GM10266 (cell line): ENCODE measurements at regions not wholly inside any gene's neighbourhood (a gene's known extent, or its start where the extent isn't known, plus 50 kb on each side); places are given as distances from the start of the nearest gene placed in this dataset.

ENCODE experiments used
- DNase-seq: peaks from one replicate; pipeline ENCODE4 v3.0.0; 2012; ENCODE audit errors: extremely low spot score
- TF ChIP-seq, protein P1 (sequence below): IDR thresholded peaks from 2 replicates; pipeline ENCODE4 v1.5.1; 2012; ENCODE audit warnings: mild to moderate bottlenecking, low read depth; ENCODE audit not compliant: control insufficient read depth, insufficient read depth; ENCODE audit errors: missing control alignments

DNA sequence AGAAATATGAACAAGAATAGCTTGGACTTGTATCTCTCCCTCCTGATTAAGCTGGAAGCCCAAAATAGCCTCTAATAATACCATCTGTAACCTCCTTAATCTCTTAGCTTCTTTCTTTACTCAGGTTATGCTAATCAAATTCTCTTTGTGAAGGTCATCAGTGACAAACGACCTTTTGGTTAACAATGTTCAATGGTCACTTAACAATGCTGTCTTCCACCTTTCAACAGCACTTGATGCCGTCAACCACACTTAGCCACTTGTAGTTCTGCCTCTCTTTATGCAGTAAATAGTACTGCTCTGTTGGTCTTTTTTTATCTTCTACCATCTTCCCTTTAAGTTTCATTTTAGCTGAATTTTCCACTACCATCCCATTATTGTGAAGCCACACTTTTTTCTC lies 476.6 kb upstream of the TGFBR2 start:
- TF ChIP-seq, protein P1, sequence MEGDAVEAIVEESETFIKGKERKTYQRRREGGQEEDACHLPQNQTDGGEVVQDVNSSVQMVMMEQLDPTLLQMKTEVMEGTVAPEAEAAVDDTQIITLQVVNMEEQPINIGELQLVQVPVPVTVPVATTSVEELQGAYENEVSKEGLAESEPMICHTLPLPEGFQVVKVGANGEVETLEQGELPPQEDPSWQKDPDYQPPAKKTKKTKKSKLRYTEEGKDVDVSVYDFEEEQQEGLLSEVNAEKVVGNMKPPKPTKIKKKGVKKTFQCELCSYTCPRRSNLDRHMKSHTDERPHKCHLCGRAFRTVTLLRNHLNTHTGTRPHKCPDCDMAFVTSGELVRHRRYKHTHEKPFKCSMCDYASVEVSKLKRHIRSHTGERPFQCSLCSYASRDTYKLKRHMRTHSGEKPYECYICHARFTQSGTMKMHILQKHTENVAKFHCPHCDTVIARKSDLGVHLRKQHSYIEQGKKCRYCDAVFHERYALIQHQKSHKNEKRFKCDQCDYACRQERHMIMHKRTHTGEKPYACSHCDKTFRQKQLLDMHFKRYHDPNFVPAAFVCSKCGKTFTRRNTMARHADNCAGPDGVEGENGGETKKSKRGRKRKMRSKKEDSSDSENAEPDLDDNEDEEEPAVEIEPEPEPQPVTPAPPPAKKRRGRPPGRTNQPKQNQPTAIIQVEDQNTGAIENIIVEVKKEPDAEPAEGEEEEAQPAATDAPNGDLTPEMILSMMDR = no peak
- no peak for DNase-seq

DNA sequence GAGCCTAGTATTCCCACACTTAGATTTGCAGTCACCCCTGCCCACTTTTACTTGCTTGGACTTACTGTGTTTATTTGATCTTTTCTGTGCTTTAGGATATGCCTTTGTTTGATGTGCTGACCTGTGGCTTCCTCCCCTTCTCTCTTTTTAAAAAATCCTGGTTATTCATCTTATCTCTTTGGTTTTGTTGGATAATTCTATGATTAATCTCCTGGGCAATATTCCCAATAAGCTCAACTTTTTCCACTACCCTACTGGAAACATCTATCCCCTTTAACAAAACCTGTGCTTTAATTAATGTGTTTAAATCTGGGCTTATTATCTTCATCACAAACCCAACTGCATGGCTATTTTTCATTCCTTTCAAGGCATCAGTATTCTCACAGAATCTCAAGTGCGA lies 476.0 kb upstream of the TGFBR2 start:
- DNase-seq = no peak
- TF ChIP-seq, protein P1 = no peak

DNA sequence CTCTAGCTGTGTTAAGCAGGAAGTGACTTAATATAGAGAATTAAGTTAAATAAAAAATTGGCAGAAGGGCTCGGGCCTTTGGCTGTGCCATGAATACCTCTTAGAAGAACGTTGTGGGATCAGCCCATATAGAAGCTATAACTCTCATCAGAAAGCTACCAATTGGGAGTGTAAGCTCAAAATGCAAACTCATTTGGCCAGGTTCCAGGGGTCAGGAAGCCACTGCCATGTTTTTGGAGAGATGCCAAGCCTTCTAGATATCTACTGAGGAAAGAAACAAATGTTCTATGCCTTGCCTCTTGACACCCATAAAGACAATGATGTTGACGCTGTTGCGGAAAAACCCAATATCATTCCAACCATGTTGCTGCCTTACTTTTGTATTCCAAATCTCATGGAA lies 475.2 kb upstream of the TGFBR2 start:
- no peak for DNase-seq
- TF ChIP-seq, protein P1 = no peak

DNA sequence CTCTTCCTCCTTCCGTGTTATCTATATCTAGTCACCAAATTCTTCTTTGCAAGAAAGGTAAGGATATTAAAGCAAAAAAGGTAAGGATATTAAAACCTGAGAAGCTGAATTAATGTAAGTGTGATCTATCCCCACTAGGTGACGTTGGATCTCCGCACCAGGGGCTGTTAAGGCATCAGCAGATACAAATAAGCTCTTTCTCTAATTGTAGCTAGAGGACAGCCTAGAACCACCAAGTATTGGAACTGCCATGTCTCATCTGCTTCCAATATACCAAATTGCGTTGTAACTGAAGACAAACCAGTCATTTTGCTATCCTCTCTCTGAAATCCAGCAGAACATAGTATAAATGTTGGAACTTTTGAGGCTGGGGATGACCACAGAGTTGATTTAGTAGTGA lies 471.2 kb upstream of the TGFBR2 start:
- TF ChIP-seq, protein P1 = no peak
- no peak for DNase-seq

DNA sequence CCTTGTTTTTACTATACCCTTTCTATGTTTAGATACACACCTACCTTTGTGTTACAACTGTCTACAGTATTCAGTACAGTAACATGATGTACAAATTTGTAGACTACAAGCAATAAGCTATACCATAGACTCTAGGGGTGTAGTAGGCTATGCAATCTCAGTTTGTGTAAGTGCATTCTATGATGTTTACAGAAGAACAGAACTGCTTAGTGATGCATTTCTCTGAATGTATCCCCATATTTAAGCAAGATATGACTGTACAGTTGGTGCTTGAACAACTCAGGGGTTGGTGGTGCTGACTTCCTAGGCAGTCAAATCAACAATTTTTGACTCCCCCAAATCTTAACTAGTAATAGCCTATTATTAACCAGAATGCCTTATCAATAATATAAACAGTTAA lies 467.1 kb upstream of the TGFBR2 start:
- DNase-seq = no peak
- TF ChIP-seq, protein P1 = no peak

DNA sequence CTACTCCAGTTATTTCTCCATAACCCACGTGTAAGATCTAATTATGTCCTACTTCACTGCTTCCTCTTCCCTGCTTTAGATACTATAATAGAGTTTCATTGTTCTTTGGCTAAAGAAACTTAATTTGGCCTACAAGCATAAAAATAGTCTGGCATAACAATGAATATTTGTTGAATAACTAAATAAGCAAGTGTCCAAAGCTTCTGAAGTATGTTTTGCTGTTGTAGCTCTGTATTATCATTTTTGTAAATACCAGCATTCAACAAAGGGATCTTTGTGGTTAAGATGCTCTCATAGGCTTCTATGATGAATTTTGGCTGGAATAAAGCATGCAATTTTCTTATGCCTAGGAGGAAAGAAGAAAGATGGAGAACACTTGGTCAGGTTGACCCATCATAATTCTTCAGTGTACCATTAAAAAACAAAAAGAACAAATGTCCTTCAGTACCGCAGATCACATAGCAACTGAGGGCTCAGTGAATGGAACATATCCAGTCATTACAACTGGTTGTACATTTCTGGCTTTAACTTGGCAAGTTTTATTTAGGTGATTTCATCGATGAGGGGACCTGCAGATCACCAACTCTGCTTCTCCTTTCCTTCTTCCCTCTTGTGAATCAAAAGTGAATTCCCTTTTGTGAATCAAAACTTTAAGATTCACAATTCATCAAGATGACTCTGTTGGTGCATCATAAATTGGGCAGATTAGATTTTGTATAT lies 465.9 kb upstream of the TGFBR2 start:
- TF ChIP-seq, protein P1 = no peak

DNA sequence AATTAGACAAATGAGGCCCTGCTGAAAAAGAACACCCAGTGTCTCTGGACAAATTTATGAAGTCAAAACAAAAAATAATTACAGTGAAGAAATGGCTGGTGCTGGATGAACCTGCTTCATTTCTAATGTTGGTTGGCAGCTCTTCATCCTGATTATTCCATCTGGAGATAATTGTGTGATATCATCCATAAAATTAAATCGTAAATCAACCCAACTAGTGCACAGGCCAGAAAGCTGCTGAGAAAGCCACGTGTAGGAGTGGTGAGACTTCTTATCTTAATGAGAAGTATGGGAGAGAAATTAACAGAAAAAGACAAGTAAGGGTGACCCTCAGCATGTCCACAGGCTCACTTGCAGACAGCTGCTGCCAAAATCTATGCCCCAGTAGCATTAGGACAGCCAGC lies 465.2 kb upstream of the TGFBR2 start:
- TF ChIP-seq, protein P1 = no peak
- no peak for DNase-seq

More for the DNA sequence above, 465.9 kb upstream of the TGFBR2 start:
- no peak for DNase-seq
